Hepatocyte (in vitro differentiated cells): ENCODE measurements at regions not wholly inside any gene's neighbourhood (a gene's known extent, or its start where the extent isn't known, plus 50 kb on each side); places are given as distances from the start of the nearest gene placed in this dataset.

Source experiments
- CTCF ChIP-seq: fragments of 200-600 bp; sonication (generic); IDR thresholded peaks from 2 replicates; pipeline ENCODE4 v1.5.1; 2016; ENCODE audit warnings: antibody characterized with exemption, mild to moderate bottlenecking; ENCODE audit not compliant: poor library complexity
- EZH2phosphoT487 ChIP-seq: fragments of 200-600 bp; sonication (generic); IDR thresholded peaks from one replicate; pipeline ENCODE4 v1.6.1; 2018; ENCODE audit warnings: antibody characterized with exemption, mild to moderate bottlenecking, low read depth, moderate library complexity; ENCODE audit not compliant: unreplicated experiment, severe bottlenecking

- no peak for TF ChIP-seq EZH2phosphoT487
- TF ChIP-seq CTCF, result peak; percentile 77
These were observed 214.6 kb downstream of the TRIB2 start for GRCh38 chr2:12931186-12931844.
